ENCODE measurements at regions not wholly inside any gene's neighbourhood (a gene's known extent, or its start where the extent isn't known, plus 50 kb on each side); places are given as distances from the start of the nearest gene placed in this dataset.

- DNase-seq (ENCODE audit: extremely low read depth, low read depth): no peak
- TF ChIP-seq CTCF (IDR thresholded peaks at IDR 0.05; ENCODE audit: low read depth, low read length, missing control alignments): no peak
Observed at GRCh38 chr10:8430321-8430720, 375.8 kb downstream of the GATA3 start.

GRCh38 chr10:8431511-8431910 lies 377.0 kb downstream of the GATA3 start:
- no peak overlapping the region for H3K4me3 ChIP-seq (replicated peaks; ENCODE audit: low read depth, low read length)
- no peak for DNase-seq (ENCODE audit: extremely low read depth, low read depth)
- TF ChIP-seq CTCF (IDR thresholded peaks at IDR 0.05; ENCODE audit: low read depth, low read length, missing control alignments): no peak

More at GRCh38 chr10:8430321-8430720, 375.8 kb downstream of the GATA3 start:
- no peak overlapping the region for H3K4me3 ChIP-seq (replicated peaks; ENCODE audit: low read depth, low read length)

- no peak overlapping the region for H3K4me3 ChIP-seq (replicated peaks; ENCODE audit: low read depth, low read length)
- no peak for TF ChIP-seq CTCF (IDR thresholded peaks at IDR 0.05; ENCODE audit: low read depth, low read length, missing control alignments)
- no peak for DNase-seq (ENCODE audit: extremely low read depth, low read depth)
Observed at GRCh38 chr10:8435186-8436055, 380.9 kb downstream of the GATA3 start.

- DNase-seq (ENCODE audit: extremely low read depth, low read depth): no peak
- no peak overlapping the region for H3K4me3 ChIP-seq (replicated peaks; ENCODE audit: low read depth, low read length)
- no peak for TF ChIP-seq CTCF (IDR thresholded peaks at IDR 0.05; ENCODE audit: low read depth, low read length, missing control alignments)
Observed at GRCh38 chr10:8437896-8438295, 383.4 kb downstream of the GATA3 start.

- H3K4me3 ChIP-seq (replicated peaks; ENCODE audit: low read depth, low read length): no peak overlapping the region
- no peak for DNase-seq (ENCODE audit: extremely low read depth, low read depth)
- no peak for TF ChIP-seq CTCF (IDR thresholded peaks at IDR 0.05; ENCODE audit: low read depth, low read length, missing control alignments)
Observed at GRCh38 chr10:8438603-8439002, 384.1 kb downstream of the GATA3 start.

GRCh38 chr10:8439040-8439439 lies 384.6 kb downstream of the GATA3 start:
- no peak for TF ChIP-seq CTCF (IDR thresholded peaks at IDR 0.05; ENCODE audit: low read depth, low read length, missing control alignments)
- no peak for DNase-seq (ENCODE audit: extremely low read depth, low read depth)
- no peak overlapping the region for H3K4me3 ChIP-seq (replicated peaks; ENCODE audit: low read depth, low read length)
